ENCODE measurements at regions not wholly inside any gene's neighbourhood (a gene's known extent, or its start where the extent isn't known, plus 50 kb on each side); places are given as distances from the start of the nearest gene placed in this dataset.

- Histone ChIP-seq H3K36me3 (ENCODE audit: control insufficient read depth in 4 of 4, insufficient read depth in 4 of 4, low read length in 4 of 4) (no peaks in the 10 kb centered on the region), H3K4me3 (no peak overlapping the region), H3K27ac (ENCODE audit: low read depth in 1 of 2, low read length in 1 of 2) (no peak overlapping the region), H3K27me3 (ENCODE audit: control insufficient read depth in 3 of 3, insufficient read depth in 3 of 3, low read length in 2 of 3) (peaks cover 0 to 2% (median 0%) of the 10 kb centered on the region in 3 donors), H3K9ac (ENCODE audit: insufficient read depth in 1 of 2, low read length in 2 of 2) (no peak overlapping the region), H3K9me3 (ENCODE audit: control insufficient read depth in 4 of 4, insufficient read depth in 3 of 4, low read length in 3 of 4) (peaks cover 0 to 6% (median 0%) of the 10 kb centered on the region in 4 donors), H3K4me1 (ENCODE audit: control insufficient read depth in 5 of 5, insufficient read depth in 5 of 5, low read length in 5 of 5) (no peaks in the 10 kb centered on the region)
- TF ChIP-seq, protein P1, sequence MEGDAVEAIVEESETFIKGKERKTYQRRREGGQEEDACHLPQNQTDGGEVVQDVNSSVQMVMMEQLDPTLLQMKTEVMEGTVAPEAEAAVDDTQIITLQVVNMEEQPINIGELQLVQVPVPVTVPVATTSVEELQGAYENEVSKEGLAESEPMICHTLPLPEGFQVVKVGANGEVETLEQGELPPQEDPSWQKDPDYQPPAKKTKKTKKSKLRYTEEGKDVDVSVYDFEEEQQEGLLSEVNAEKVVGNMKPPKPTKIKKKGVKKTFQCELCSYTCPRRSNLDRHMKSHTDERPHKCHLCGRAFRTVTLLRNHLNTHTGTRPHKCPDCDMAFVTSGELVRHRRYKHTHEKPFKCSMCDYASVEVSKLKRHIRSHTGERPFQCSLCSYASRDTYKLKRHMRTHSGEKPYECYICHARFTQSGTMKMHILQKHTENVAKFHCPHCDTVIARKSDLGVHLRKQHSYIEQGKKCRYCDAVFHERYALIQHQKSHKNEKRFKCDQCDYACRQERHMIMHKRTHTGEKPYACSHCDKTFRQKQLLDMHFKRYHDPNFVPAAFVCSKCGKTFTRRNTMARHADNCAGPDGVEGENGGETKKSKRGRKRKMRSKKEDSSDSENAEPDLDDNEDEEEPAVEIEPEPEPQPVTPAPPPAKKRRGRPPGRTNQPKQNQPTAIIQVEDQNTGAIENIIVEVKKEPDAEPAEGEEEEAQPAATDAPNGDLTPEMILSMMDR (IDR thresholded peaks at IDR 0.05; ENCODE audit: control extremely low read depth, extremely low read depth), result no peak
- WGBS, 2 donors, result 63 to 74% methylated on average over 4 of the region's 4 CpGs
- DNase-seq, result no peak
- no peak for ATAC-seq (ENCODE audit: insufficient read depth, low FRiP score)
Observed at GRCh38 chr20:22274330-22274729, 310.0 kb downstream of the FOXA2 start.

- TF ChIP-seq, protein P1 (IDR thresholded peaks at IDR 0.05; ENCODE audit: control extremely low read depth, extremely low read depth), result no peak
- 93 to 97% methylated on average over 2 of the region's 2 CpGs for WGBS, 2 donors
Observed at GRCh38 chr20:22268675-22269074, 315.7 kb downstream of the FOXA2 start.

DNA sequence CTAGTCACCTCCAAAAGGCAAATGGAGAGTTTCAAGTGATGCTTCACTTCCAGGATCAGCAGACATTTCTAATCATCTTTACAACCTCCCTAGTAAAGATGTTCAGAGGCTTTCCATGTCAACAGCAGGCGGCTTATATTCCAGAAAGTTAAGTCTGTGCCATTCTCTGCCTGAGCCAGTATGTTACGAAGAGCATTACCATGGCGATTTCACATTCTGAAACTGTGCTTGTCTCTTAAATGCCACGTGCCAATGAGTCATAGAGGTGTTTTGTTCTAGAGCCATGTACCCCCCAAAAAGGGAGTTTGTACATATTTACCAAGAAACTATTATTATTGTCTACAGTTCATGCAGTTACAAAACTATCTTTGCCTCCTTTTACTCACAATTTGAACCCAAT is 319.5 kb downstream of the FOXA2 start:
- Histone ChIP-seq H3K36me3 (ENCODE audit: control insufficient read depth in 4 of 4, insufficient read depth in 4 of 4, low read length in 4 of 4) (no peaks in the 10 kb centered on the region), H3K27ac (ENCODE audit: low read depth in 1 of 2, low read length in 1 of 2) (no peak overlapping the region), H3K4me3 (no peak overlapping the region), H3K9ac (ENCODE audit: insufficient read depth in 1 of 2, low read length in 2 of 2) (no peak overlapping the region), H3K4me1 (ENCODE audit: control insufficient read depth in 5 of 5, insufficient read depth in 5 of 5, low read length in 5 of 5) (no peaks in the 10 kb centered on the region), H3K9me3 (ENCODE audit: control insufficient read depth in 4 of 4, insufficient read depth in 3 of 4, low read length in 3 of 4) (peaks cover 0 to 2% (median 0%) of the 10 kb centered on the region in 4 donors), H3K27me3 (ENCODE audit: control insufficient read depth in 3 of 3, insufficient read depth in 3 of 3, low read length in 2 of 3) (peaks cover 0 to 2% (median 0%) of the 10 kb centered on the region in 3 donors)
- TF ChIP-seq, protein P1 (IDR thresholded peaks at IDR 0.05; ENCODE audit: control extremely low read depth, extremely low read depth), result no peak
- 82 to 87% methylated on average over 4 of the region's 4 CpGs for WGBS, 2 donors
- DNase-seq, result no peak
- no peak for ATAC-seq (ENCODE audit: insufficient read depth, low FRiP score)

More at GRCh38 chr20:22268675-22269074, 315.7 kb downstream of the FOXA2 start:
- no peaks in the 10 kb centered on the region for H3K36me3 ChIP-seq (ENCODE audit: control insufficient read depth in 4 of 4, insufficient read depth in 4 of 4, low read length in 4 of 4)
- H3K27ac ChIP-seq (ENCODE audit: low read depth in 1 of 2, low read length in 1 of 2), result no peak overlapping the region
- H3K9me3 ChIP-seq (ENCODE audit: control insufficient read depth in 4 of 4, insufficient read depth in 3 of 4, low read length in 3 of 4), result no peaks in the 10 kb centered on the region
- H3K4me3 ChIP-seq, result no peak overlapping the region
- no peaks in the 10 kb centered on the region for H3K4me1 ChIP-seq (ENCODE audit: control insufficient read depth in 5 of 5, insufficient read depth in 5 of 5, low read length in 5 of 5)
- peaks cover 0 to under 1% (median 0%) of the 10 kb centered on the region in 3 donors for H3K27me3 ChIP-seq (ENCODE audit: control insufficient read depth in 3 of 3, insufficient read depth in 3 of 3, low read length in 2 of 3)
- ATAC-seq (ENCODE audit: insufficient read depth, low FRiP score), result no peak
- no peak overlapping the region for H3K9ac ChIP-seq (ENCODE audit: insufficient read depth in 1 of 2, low read length in 2 of 2)
- no peak for DNase-seq

DNA sequence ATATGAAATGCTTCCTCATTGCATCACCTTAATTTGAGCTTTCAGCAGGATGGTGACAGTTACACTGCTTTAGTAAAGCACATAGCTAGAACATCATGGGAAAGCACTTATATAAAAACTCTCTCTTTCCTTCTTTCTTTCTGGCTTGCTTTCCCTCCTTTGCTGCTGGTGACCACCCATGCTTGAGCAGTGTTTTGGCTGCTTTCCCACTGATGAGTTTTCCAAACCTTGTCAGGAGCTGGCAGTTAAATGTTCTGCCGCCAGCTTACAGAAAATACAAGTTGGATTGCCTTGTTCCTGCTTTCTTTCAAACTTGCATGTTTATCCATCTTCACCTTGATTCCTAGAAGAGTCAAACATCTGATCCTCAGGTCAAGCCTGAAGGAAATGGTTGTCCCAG is 323.9 kb downstream of the FOXA2 start:
- Histone ChIP-seq H3K9me3 (ENCODE audit: control insufficient read depth in 4 of 4, insufficient read depth in 3 of 4, low read length in 3 of 4) (peaks cover 0 to 2% (median 0%) of the 10 kb centered on the region in 4 donors), H3K9ac (ENCODE audit: insufficient read depth in 1 of 2, low read length in 2 of 2) (no peak overlapping the region), H3K4me1 (ENCODE audit: control insufficient read depth in 5 of 5, insufficient read depth in 5 of 5, low read length in 5 of 5) (no peaks in the 10 kb centered on the region), H3K27me3 (ENCODE audit: control insufficient read depth in 3 of 3, insufficient read depth in 3 of 3, low read length in 2 of 3) (peaks cover 0 to 2% (median 0%) of the 10 kb centered on the region in 3 donors), H3K27ac (ENCODE audit: low read depth in 1 of 2, low read length in 1 of 2) (no peak overlapping the region), H3K4me3 (no peak overlapping the region), H3K36me3 (ENCODE audit: control insufficient read depth in 4 of 4, insufficient read depth in 4 of 4, low read length in 4 of 4) (no peaks in the 10 kb centered on the region)
- TF ChIP-seq, protein P1 (IDR thresholded peaks at IDR 0.05; ENCODE audit: control extremely low read depth, extremely low read depth), result no peak
- DNase-seq (peak; percentile 27 to 60 (median 45)), ATAC-seq (ENCODE audit: insufficient read depth, low FRiP score) (no peak)
- 60 to 81% methylated on average over 1 of the region's 1 CpG for WGBS, 2 donors
